HG03378 (cell line): ENCODE measurements at regions not wholly inside any gene's neighbourhood (a gene's known extent, or its start where the extent isn't known, plus 50 kb on each side); places are given as distances from the start of the nearest gene placed in this dataset.
"Not testable (repeated sequence)": the region's sequence is repeated elsewhere in the genome, so short reads cannot be mapped to it uniquely, and the experiment has no call there.

ENCODE experiments used
- ATAC-seq: cut with Tn5 transposase; IDR thresholded peaks from one replicate; pipeline ENCODE4 v1.9.1; 2021; ENCODE audit warnings: mild to moderate bottlenecking, moderate library complexity; ENCODE audit not compliant: unreplicated experiment

GRCh38 chr5:86337667-86338460 lies 279.9 kb upstream of the COX7C start:
- ATAC-seq: no peak

- peak; percentile 50 for ATAC-seq
These were observed 263.1 kb upstream of the COX7C start for GRCh38 chr5:86354664-86355063.

DNA sequence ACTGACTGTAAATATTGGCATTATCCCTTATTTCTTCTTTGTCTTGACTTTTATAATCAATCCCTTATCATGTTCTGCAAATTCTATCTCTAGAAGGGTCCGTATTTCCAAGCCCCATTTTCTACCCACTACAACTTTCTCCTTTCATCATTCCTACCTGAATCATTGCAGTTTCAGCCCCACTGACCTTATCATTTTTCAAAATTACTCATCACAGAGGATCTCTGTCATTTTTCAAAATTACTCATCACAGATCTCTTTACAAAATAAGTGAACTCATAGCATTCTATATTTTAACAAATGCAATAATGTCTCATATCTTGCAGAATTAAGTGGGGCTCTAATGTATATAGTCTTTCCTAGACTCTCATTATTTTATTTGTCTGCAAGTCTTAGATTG lies 256.9 kb upstream of the COX7C start:
- no peak for ATAC-seq

DNA sequence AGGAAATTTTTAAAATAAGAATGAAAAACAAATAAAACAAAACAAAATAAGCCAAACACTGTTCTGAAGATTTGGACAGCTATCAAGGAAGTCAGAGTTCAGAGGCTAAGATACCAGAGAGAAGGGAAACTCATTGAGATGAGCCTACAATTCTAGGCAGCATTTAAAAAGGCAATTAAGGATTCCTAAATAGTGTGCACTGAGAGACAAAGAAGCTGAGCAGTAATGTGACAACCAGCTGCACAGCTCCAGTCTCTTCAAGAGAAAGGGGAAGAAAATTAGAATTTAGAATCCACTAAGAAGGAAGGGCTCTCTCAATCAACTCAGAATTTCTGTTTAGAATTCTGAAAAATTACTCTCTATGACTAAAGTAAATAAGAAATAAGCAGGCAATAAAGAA lies 246.7 kb upstream of the COX7C start:
- no peak for ATAC-seq

- no peak for ATAC-seq
These were observed 243.1 kb upstream of the COX7C start for GRCh38 chr5:86374611-86375010.

- ATAC-seq: no peak
These were observed 241.5 kb upstream of the COX7C start for GRCh38 chr5:86376214-86376613.

- ATAC-seq: no peak
These were observed 214.6 kb upstream of the COX7C start for GRCh38 chr5:86403190-86403589.

DNA sequence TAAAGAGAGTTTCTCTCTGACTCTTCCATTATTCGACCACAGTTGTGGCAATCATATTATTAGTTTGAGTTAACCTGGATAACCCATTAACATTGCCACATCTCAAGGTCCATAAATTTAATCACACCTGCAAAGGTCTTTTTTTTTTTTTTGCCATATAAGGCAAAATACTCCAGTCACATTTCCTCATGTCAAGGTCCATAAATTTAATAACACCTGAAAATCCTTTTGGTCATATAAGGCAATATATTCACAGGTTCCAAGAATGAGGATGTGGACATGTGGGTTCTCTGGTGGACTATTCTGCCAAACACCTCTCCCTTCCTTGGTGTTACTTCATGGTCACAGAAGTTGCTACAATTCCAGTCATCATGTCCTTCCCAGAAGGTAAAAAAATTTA lies 213.5 kb upstream of the COX7C start:
- ATAC-seq: no peak

DNA sequence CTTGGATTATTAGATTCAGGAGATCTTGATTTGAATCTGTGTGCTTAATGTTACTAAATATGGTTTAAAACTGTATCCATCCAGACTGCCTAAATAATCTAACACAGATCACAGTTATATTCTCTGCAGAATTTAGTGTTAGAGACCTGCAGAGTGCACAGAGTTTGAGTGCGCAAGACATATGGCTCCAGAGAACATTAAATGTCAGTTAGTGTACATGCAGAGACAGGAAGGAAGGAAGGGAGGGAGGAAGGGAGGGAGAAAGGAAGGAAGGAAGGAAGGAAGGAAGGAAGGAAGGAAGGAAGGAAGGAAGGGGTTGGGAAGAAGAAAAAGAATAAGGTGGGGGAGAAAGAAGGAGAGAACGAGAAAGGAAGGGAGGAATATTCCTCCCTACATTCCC lies 210.0 kb upstream of the COX7C start:
- no peak for ATAC-seq

GRCh38 chr5:86411596-86411995 lies 206.1 kb upstream of the COX7C start:
- ATAC-seq: no peak

DNA sequence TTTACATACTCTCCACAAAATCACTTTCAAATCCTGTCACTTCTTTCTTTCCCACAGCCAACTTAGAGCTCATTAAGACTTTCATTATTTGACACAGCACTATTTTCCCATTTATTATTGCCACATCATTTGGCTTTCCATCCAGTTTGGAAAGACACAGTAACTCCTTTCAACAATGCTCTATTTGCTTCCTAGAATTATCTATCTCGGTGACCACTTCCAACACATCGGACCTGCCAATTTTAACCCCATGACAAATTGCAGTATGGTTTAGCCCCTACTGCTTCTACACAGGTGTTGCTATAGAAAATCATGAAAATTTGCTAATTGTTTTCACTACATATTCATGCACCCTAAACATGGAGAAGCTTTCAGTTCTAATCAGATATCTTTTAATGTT lies 190.6 kb upstream of the COX7C start:
- no peak for ATAC-seq

GRCh38 chr5:86439593-86440110 lies 178.1 kb upstream of the COX7C start:
- no peak for ATAC-seq

GRCh38 chr5:86442036-86442745 lies 175.6 kb upstream of the COX7C start:
- no peak for ATAC-seq

DNA sequence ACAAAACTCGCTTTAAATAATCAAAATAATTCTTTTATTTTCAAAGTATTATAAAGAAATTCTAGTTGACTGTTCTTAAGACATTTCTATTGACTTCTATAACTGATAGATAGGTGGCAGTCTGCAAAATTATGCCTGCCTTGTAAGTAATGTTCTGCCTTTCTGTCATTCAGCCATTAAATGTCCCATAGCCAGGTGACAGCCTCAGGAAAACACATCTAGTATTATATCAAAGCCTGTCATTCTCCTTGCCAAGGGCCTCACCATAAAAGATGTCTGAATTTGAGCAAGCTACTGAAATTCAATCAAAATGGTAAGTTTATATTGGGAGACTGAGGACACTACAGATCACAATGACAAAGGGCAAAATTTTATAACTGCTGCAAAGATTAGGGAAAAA lies 170.4 kb upstream of the COX7C start:
- no peak for ATAC-seq

GRCh38 chr5:86452251-86452650 lies 165.5 kb upstream of the COX7C start:
- no peak for ATAC-seq

DNA sequence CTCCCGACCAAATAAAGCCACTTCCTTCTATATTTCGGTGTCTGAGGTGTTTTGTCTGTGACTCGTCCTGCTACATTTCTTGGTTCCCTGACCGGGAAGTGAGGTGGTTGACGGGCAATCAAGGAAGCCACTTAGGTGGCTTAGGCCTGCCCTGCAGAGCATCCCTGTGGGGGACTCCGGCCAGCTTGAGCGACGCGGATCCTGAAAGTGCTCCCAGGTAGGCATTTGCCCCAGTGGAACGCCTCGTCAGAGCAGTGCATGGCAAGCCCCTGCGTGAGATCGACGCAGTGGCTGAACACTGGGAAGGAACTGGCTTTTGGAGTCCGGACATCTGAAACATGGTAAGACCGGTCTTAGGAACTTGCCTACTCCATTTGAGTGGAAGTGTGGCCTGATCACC lies 157.2 kb upstream of the COX7C start:
- ATAC-seq: no peak

- no peak for ATAC-seq
These were observed 156.4 kb upstream of the COX7C start for GRCh38 chr5:86461169-86461956.

DNA sequence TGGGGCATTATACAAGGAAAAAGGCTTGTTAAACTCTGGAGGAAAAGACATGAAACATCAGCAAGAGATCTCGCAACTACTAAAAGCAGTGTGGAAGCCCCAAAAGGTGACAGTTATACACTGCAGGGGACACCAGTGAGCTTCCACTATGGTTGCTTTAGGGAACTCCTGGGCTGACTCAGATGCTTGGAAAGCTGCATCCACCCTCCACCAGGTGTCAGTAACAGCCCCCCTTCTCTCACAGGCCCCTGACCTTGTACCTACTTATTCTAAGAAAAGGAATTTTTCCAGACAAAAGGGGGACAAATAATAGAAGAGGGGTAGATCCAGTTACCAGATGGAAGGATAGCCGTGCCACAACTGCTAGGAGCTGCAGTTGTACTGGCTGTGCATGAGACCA lies 154.4 kb upstream of the COX7C start:
- ATAC-seq: no peak

DNA sequence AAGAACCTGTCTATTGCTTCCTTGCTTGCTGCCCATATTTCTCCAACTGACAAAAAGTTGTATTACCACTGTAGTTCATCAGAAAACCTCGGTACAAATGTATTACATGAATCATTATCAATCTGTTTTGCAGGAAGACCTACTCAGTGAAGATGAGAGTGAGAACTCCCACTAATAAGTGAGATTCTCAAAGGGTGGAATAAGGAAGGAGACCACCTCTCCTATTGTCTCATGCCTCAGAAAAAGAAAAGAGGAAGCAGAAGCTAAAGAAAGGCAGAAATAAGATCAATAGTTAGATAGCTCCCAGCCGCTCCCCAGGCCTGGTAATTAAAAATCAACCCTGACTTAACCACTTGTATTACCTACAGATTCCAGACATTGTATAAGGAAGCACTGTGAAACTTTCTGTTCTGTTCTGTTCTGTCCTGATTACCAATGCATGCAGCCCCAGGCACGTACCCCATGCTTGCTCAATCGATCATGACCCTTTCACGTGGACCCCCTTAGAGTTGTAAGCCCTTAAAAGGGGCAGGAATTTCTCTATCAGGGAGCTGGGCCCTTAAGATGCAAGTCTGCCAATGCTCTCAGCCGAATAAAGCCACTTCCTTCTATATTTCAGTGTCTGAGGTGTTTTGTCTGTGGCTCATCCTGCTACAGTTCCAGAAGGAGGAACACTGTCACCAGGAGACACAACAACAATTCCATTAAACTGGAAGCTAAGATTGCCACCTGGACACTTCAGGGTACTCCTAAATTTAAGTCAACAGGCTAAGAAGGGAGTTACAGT lies 152.5 kb upstream of the COX7C start:
- ATAC-seq: no peak

- ATAC-seq: not testable (repeated sequence)
These were observed 151.0 kb upstream of the COX7C start for GRCh38 chr5:86466721-86467120.

DNA sequence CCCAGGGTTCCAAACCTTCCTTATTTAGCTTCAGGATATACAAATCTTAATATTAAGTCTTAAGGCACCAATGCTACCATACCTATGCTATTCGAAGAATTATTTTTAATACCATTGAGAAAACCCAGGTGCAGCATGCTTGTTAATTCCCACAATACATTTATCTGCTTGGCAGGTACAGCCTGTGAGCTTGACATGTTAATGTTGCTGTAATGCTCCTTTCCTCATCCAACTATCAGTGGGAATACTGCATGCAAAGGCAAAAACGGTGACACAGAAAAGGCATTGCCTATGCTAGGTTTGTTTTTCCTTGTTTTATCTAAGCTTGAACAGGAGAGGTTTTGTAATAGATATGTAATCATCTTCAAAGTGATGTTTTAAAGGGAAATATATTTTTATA lies 135.7 kb upstream of the COX7C start:
- ATAC-seq: no peak
